HUDEP-2 (cell line): ENCODE measurements at regions not wholly inside any gene's neighbourhood (a gene's known extent, or its start where the extent isn't known, plus 50 kb on each side); places are given as distances from the start of the nearest gene placed in this dataset.
"Not testable (repeated sequence)": the region's sequence is repeated elsewhere in the genome, so short reads cannot be mapped to it uniquely, and the experiment has no call there.

Experiments
- DNase-seq, 76 experiments: peaks; one replicate each; lab custom pipeline; 2025; ENCODE audit not compliant: unreplicated experiment in 76 of 76; lab: John Stamatoyannopoulos, UW

DNA sequence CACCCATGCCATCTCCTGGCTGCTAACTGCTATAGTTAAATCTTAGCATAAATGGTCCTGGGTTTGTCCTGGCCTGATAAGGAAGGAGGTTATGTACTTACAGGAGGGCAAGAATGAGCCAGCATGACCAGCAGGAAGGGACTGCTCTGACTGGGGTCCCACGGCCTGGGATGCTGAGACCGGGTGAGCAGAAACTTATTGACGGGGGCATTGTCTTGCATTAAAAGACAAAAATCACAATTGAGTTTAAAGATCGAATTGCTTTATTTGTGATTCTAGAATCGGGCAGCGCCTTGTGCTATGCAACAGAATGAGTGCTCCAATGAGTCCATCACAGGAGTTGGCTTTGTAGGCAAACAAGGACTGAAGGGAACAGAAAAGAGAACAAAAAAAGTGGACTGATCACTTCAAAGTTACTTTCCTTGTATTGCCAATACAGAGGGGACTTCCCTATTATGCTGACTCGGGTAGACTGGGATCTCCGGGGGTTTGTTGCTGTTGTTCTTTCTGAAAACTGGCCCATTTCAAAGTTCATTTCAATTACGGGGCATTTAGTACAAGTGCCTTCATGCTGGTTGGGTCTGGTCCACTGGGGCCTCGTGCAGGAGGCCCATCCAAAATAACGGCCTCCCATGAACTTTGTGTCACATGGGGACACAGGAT, 87.1 kb upstream of the SLC66A3 start:
- no peak for DNase-seq

DNA sequence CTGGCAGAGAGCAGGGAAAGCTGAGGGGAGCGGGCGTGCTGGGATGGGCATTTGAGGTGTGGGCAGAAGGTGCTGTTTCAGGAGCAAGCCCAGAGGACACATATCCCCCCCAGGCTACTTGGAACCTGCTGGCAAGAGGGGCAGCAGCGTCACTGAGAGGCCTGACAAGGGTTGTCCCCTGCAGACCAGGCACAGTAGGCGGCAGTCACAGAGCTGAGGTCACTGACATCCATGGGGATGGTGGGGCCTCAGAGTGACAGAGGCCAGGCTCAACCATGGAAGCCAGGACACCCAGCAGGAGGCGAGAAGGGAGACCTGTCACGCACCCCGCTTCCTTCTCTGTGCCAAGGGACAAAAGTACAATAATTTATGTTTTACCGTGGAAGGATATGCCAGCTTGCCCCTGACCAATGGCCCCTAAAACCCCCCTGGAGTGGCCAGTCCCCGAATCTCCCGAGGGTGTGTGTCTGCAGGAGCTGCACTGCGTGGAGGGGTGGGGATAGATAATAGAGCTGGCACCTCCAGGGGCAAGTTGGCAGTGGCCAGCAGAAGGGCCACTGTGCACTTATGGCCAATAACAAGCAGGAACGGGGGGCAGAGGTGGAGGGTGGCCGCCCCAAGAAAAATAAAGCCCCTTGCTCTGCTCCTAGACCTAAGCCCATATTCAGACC, 86.3 kb upstream of the SLC66A3 start:
- no peak for DNase-seq

DNA sequence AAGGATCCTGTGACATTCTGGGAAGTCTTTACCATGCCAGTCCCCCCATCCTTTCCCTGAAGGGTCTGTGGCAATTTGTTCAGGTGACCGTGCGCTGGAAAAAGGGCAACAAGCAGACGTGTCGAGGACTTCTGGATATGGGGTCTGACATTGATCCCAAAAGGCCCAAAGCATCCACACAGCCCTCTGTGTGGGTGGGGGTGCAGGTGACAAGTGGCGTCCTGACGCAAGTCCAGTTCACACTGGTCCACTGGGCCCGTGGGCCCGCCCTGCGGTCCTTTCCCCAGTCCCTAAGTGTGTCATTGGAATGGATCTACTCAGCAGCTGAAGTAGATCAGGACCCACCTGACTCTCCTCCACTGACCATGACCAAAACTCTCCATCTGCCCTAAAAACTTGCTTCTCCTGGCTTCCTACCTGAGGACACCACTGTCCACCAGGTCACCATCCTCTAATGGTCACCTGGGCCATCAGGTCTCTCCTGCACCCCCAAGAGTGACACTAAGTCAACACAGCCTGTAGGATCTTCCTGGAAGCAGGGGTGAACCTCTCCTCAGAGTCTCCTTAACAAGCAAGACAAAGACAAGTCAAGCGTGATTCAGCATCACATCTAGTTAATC, 85.6 kb upstream of the SLC66A3 start:
- DNase-seq = no peak

DNA sequence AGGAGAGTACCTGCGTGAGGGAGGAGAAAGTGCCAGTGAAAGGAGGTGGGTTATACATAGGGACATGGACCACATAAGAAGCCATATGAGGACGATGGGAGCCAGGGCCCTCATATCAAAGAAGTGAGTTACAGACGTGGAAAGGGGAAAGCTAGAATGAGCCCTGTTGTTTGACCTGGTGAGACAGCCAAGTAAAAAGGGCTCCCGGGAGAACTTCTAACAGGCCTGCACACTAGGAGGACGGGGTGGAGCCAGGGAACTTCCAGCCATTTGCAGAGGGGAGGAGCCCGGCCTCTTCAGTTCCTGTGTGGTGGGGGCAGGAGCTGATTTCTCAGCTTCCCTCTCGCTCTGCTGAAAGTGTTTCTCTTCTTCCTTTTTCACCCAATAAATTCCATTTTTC, 84.1 kb upstream of the SLC66A3 start:
- DNase-seq = peak in 2 of 76 experiments; percentile 4 to 17

DNA sequence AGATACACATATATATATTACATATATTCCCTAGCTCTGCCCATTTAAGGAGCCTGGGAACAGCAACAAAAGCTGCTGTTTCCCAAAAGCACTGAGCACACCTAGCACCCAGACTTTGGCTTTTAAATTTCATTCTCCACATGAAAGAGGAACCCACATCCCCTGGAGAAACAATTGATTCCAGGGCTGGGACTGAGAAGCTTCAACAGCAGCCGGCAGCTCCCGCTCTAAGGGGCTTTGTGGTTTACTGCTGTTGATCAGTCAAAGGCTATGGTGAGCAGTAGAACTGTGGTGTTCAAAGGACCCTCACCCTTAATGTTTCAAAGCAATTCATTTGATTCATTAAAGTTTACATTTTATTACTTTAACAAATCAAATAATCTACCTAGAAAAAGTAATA, 83.3 kb upstream of the SLC66A3 start:
- no peak for DNase-seq

DNA sequence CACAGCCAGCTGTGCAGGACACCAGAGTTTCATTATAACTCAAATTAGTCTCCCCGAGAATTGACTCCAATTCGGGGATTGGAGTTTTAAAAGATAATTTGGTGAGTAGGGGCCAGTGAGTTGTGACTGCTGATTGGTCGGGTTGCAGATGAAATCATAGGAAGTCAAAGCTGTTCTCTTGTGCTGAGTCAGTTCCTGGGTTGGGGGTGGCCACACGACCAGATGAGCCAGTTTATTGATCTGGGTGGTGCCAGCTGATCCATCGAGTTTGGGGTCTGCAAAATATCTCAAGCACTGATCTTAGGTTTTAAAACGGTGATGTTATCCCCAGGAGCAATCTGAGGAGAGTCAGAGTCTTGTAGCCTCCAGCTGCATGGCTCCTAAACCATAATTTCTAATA, 82.7 kb upstream of the SLC66A3 start:
- DNase-seq = no peak

DNA sequence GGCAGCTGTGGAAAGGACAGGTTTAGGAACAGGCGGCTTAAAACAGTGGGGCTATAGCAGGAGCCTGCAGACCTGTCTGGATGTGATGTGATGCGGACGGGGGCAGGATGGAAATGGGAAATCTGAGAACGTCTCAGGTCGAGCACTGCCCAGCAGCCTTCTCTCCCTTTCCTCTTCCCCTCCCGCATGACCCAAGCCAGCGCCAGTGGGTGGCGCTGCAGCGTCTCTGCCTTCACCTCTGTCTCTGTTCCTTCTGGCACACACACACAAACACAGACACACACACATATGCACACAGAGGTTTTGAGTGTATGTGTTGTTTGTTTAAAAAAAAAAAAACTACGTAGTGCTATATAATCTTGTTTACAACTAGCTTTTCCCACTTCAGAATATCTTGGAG, 82.0 kb upstream of the SLC66A3 start:
- DNase-seq = peak in 14 of 76 experiments; percentile 3 to 38 (median 8)

DNA sequence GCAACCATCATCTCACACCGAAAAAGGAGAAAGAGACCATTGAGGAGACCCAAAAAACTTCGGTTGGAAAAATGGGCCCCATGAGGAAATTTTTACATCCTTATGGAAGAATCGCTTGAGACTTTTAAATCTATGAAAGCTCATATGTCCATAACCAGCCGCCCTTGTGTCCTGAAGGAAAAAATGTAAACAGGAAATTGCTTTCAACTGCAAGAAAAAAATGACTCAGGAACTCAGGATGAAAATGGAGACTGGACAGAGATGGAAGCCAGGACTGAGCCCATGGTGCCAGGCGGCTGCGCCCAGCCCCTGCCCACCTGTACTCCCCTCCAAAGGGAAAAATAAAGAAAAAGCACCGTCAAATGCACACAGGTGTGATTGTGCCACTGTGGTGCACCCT, 81.5 kb upstream of the SLC66A3 start:
- no peak for DNase-seq

DNA sequence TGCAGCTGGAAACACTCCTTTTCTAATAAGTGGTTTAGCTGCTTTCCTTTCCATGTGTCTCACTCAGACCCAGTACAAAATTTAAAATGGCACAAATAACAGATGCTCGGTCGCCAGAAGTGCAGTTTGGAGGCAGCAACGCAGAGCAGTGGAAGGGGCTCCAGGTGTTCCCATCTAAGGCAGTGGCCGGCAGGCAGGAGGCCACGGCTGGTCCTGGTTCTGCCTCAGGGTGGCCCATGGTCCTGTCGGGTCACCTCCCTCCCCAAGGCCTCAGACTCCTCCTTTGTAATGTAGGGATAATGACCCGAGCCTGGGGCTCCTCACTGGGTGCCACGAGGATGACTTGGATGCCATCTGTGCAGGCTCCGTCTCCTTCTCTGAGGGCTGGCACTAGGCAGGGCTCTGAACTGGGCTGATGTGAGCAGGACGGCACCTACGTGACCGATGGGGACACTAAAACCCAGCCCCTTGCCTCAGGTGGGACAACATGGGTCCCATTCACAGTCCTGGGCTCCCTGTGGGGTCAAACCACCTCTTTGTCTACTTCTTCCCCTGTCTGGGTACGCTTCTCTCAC, 80.9 kb upstream of the SLC66A3 start:
- DNase-seq = no peak

DNA sequence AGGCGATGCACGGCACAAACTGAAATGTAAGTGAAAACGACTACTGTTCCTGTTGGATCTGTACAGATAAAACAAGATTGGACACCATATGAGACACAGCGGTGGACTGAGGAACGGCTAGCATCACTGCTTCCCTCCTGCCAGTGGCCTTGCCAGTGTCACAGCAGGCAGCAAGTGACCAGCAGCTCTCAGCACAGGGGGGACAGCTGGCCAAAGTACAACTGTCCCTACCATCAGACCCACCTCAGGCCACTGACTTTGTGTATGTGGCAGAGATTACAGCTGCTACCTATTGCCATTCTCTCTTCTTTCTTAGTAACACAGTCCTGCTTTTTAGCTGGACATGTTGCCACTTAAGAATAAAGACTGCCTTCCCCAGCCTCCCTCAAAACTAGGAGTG, 80.0 kb upstream of the SLC66A3 start:
- DNase-seq = no peak

DNA sequence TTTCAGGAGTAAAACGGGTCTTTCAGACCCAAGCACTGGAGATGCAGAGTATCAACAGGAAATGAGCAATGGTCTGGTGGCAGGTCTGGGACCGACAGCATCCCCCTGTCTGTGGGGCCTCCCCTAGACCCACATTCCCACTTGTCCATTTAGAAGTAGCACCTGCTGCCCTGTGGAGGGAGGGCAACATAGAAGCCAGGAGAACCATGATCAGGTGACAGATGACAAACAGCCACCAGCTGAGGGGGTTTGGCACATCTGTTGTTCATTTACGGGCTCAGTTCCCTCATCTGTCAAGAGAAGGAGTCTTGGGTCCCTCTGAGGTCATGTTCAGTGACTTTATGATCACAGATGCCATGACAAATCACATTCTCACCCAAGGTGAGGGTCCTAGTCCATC, 77.9 kb upstream of the SLC66A3 start:
- DNase-seq = no peak

DNA sequence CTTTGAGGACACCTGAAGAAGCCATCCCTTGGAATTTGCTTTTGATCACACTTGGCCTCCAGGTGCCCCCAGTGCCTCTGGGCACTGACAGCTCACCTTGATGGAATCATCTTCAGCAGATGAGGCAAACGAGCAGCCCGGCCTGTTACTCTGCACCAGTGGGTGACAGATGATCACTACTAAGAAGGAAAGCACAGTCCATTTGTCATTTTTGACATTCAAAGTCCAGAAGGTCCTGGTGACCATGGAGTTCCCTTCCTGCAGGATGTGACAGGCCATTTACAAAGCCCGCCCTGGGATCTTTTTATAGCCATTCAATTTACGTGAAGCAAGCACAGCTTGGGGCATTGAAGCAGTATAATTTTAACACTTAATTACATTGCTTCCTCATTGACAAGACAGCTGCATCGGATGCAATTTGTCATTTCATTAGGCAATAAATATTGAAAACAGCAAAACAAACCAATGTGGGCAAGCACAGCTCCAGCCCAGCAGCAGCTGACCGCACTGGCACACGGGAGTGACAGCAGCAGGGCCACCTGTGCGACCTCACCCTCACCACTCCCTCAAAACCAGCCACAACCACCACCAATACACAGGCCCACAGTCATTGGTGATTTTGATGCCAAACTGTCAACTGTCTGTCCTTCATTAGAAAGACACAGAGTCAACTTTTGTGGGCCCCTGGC, 76.0 kb upstream of the SLC66A3 start:
- no peak for DNase-seq

DNA sequence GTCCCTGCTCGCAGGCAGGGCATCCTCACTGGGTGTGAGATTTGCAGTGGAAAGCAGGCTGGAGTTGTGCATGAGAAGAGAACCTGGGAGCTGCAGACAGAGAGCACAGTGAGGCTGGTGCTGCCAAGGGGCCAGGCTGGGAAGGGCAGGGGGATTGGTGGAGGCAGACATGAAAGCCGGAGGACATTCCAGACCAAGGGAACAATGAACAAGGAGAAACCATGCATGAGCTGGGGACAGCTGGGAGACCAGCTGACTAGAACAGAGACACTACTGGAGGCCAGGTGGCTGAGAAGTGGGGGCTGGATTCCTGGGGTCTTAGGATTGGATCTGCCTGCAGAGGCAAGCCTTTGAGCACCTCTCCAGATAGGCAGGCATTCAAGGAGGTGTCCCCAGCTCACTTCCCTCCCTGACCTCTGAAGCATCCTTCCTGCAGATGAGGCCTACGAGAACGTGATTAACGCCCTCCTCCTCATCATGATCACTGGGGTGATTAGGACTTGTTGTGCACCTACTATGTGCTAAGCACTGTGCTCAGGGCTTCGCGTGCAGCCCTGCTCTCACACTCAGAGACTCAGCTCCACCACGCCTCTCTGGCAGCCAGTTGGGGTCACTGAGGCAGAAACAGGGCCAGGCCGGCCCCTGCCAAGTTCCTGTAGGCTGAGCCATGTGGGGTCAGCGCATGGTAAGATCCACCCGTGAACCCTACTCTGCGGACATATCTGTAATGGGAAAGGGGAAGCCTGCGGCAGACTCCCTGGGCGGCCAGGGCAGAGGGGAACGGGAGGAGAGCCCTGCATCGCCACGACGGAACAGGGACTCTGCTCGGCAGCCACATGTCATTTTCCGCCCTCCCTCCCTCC, 74.8 kb upstream of the SLC66A3 start:
- DNase-seq = no peak

DNA sequence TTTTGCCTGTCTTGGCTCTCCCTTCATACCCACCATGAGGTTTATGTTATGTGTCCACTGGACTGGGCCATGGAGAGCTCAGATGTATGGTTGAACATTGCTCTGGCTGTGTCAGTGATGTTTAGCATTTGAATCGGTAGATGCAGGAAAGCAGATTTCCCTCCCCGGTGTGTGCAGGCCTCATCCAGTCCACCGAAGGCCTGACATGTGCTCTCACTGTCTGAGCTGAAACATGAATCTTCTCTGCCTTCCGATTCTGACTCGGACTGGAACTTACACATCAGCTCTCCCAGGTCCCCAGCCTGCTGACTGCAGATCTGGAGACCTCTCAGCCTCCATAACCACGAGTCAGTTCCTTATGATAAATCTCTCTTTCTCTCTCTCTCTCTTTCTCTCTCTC, 72.4 kb upstream of the SLC66A3 start:
- no peak for DNase-seq

DNA sequence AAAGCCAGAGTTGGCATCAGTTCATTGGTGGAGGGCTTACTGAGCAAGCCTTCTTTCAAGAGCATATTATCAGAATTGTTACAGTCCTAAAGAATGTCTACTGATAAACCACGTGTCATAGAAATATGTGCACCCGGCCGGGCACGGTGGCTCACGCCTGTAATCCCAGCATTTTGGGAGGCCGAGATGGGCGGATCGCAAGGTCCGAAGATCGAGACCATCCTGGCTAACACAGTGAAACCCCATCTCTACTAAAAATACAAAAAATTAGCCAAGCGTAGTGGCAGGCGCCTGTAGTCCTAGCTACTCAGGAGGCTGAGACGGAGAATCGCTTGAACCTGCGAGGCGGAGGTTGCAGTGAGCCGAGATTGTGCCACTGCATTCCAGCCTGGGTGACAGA, 66.4 kb upstream of the SLC66A3 start:
- DNase-seq = not testable (repeated sequence)

DNA sequence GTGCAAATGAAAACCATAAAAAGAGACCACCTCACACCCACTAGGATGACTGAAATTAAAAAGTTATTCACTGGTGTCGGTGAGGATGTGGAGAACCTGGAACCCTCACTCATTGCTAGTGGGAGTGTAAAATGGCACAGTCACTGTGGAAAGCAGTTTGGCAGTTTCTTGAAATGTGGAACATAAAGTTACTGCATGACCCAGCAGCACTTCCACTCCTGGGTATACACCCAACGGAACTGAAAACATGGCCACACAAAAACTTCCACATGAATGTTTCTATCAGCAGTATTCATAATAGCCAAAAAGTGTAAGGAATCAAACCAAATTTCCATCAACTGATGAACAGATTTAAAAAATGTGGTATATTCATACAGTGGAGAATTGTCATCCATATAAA, 65.1 kb upstream of the SLC66A3 start:
- peak in 2 of 76 experiments; percentile 2 to 3 for DNase-seq

DNA sequence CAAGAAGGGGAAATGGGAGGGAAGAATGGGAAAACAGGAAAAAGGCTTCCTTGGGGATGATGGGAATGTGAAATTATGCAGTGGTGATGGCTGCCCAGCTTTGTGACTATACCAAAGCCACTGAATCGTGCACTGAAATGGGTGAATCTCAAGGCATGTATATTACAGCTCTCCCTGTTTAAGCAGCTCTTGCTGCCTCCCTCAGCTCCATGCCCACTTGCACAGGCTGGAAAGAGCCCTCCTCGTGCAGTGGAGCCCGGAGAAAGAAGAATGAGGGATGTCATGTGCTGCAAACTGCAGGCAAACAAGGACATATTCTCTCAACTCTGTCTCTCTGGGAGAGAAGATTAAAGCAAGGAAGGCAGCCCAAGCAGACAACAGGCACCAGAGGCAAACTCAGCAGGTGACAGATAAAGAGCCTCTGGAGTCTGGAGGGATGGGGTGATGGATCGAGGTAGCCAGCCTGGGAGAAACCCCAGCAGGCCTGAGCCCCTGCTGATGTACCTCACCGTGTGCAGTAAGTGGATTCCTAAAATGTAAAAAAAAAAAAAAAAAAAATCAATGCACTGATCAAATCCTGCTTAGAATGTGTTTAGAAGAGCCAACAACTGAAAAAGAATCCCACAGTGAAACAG, 62.4 kb upstream of the SLC66A3 start:
- DNase-seq = no peak

DNA sequence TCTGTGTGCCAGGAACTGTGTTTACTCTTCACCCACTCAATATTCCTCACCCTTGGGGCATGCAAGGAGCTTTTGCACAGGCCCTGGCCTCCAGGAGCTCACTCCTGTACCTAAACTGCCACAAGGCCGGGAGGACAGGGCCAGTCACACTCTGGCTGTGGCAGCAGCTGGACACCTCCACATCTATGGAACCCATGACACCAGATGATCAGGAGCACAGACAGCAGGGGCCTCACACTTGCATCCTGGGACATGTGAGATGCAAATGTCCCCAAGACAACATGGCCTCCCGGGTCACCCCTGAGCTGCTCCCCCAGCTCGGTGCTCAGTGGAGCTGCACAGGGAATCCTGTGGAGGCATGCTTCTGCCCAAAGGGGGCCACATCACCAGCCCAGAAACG, 61.8 kb upstream of the SLC66A3 start:
- no peak for DNase-seq

DNA sequence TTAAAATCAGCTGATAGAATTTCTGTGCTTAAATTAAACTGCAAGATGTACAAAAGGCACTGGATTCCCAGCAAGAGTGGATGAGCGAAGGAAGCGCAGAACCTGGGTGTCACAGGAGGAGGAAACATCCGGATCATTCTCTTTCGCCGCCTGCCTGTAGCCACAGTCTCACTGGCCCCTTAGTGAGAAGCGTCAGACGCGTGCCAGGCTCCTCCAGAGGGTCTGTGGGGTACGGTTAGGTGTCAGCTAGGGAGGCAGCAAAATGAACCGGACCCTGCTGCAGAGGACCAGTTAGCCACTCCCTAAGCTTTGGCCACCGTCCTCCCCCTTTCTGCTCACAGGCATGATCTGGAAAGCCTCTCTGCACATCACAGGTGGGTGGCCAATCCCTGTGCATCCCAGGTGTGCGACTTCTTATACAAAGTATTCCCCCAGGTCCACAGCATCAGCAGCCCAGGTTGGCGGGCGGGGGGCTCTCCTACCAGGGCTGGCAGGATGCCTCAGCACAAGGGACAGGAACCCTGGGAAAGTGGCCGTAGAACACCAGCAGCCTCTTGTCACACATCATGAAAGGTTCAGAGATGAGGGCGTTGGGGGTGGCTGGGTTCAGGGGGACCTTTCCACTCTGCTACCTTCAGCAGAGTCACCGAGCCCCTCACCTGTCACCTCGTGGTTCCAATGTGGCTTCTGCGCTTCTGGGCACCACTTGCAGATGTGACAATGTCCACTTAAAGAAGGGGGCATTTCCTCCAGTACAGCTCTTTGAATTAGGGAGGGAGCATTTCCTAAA, 61.1 kb upstream of the SLC66A3 start:
- no peak for DNase-seq
